Psoas muscle (tissue), 7 donors: ENCODE measurements at regions not wholly inside any gene's neighbourhood (a gene's known extent, or its start where the extent isn't known, plus 50 kb on each side); places are given as distances from the start of the nearest gene placed in this dataset.

Experiments
- ATAC-seq, 4 donors: fragments of 200-7000 bp; cut with Tn5 transposase; one replicate each; pipeline ENCODE4 v1.9.1; 2020; ENCODE audit warnings: moderate library complexity in 3 of 4, mild to moderate bottlenecking in 2 of 4
- DNase-seq, 2 donors: peaks; one replicate each; pipeline ENCODE4 v3.0.0-alpha.2; 2020
- H3K27ac ChIP-seq: fragments of 200-600 bp; one replicate; pipeline ENCODE4 v1.8.0; 2022
- H3K27me3 ChIP-seq, 3 donors: fragments of 200-600 bp in 1 of 3; one replicate each; pipeline versions ENCODE4 v1.6.1 to v1.8.0; 2013 to 2022; ENCODE audit warnings: low read length in 2 of 3, mild to moderate bottlenecking in 2 of 3, moderate library complexity in 1 of 3; ENCODE audit not compliant: insufficient read depth in 3 of 3
- H3K36me3 ChIP-seq, 2 donors: fragments of 200-600 bp in 1 of 2; one replicate each; pipeline versions ENCODE4 v1.6.1 to v1.8.0; 2013 to 2022; ENCODE audit warnings: low read depth in 1 of 2, mild to moderate bottlenecking in 1 of 2, moderate library complexity in 1 of 2; ENCODE audit not compliant: insufficient read depth in 1 of 2
- H3K4me1 ChIP-seq: fragments of 200-600 bp; one replicate; pipeline ENCODE4 v1.8.0; 2022
- H3K4me3 ChIP-seq: fragments of 200-600 bp; one replicate; pipeline ENCODE4 v1.8.0; 2022; ENCODE audit warnings: mild to moderate bottlenecking
- H3K9me3 ChIP-seq: fragments of 200-600 bp; one replicate; pipeline ENCODE4 v1.8.0; 2022
- WGBS, 3 donors: extraction: QIAGEN DNeasy Blood & Tissue Kit; methylation state at CpG; one replicate each; pipeline versions ENCODE4 v1.1.6 to v1.1.7; 2013; 5-methylcytosine and 5-hydroxymethylcytosine counted together
- intact Hi-C, 2 donors: fragments of 100-400 bp; cut with DNase I; formaldehyde crosslinking; loops; one replicate each; pipeline versions ENCODE4 v1.11.0 to v1.14.2; 2022
- TF ChIP-seq, protein P1 (sequence below): fragments of 200-600 bp; IDR thresholded peaks from one replicate; pipeline ENCODE4 v1.8.0; 2022; ENCODE audit warnings: antibody characterized with exemption
- donor health status: healthy with polysubstance abuse.
- donor health status: DM: no; HTN: no; CAD: no; lungs with moderate emphysema.
- donor health status: Bipolar disorder and iron deficiency.
- donor health status: healthy.
- donor health status: DM: yes; HTN: yes; CAD: no.
- donor health status: DM: no; HTN: no; CAD: no.
- donor health status: DM: yes; HTN: yes; CAD: no.

DNA sequence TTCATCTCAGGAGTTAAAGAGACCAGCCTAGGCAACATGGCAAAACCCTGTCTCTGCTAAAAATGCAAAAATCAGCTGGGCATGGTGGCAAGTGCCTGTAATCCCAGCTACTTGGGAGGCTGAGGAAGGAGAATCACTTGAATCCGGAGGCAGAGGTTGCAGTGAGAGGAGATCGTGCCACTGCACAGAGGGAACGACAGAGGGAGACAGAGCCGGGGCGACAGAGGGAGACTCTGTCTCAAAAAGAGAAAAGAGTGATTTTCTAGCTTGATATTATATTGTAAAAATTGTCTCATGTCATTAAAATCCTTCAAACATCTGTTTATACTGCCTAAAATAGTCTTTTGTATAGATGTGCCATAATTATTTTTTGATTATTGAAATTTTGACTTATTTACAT is 225.4 kb upstream of the AGA start:
- no peak for ATAC-seq
- H3K4me3 ChIP-seq, result no peak overlapping the region
- no peaks in the 10 kb centered on the region for H3K4me1 ChIP-seq
- no peaks in the 10 kb centered on the region for H3K36me3 ChIP-seq
- no peaks in the 10 kb centered on the region for H3K9me3 ChIP-seq
- 67 to 84% (median 69%) methylated on average over 5 of the region's 5 CpGs for WGBS, 3 donors
- no peak overlapping the region for H3K27ac ChIP-seq
- no peaks in the 10 kb centered on the region for H3K27me3 ChIP-seq
- no peak for DNase-seq
- intact Hi-C loops, result no loop called here
- TF ChIP-seq, protein P1, sequence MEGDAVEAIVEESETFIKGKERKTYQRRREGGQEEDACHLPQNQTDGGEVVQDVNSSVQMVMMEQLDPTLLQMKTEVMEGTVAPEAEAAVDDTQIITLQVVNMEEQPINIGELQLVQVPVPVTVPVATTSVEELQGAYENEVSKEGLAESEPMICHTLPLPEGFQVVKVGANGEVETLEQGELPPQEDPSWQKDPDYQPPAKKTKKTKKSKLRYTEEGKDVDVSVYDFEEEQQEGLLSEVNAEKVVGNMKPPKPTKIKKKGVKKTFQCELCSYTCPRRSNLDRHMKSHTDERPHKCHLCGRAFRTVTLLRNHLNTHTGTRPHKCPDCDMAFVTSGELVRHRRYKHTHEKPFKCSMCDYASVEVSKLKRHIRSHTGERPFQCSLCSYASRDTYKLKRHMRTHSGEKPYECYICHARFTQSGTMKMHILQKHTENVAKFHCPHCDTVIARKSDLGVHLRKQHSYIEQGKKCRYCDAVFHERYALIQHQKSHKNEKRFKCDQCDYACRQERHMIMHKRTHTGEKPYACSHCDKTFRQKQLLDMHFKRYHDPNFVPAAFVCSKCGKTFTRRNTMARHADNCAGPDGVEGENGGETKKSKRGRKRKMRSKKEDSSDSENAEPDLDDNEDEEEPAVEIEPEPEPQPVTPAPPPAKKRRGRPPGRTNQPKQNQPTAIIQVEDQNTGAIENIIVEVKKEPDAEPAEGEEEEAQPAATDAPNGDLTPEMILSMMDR, result no peak

DNA sequence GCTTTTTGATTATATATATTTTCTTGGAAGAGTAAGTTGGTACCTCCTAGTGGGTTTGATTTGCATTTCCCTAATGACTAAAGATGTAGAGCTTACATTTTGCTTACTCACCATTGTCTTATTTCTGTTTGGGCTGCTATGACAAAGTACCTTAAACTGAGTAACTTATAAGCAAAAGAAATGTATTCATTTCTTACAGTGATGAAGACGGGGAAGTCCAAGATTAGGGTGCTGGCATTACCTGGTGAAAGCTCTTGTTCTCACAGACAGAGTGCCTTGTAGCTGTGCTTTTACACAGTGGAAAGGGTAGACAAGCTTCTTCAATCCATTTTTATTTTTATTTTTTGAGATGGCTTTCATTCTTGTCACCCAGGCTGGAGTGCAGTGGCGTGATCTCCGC is 229.2 kb upstream of the AGA start:
- Histone ChIP-seq H3K4me1 (no peaks in the 10 kb centered on the region), H3K36me3 (no peaks in the 10 kb centered on the region), H3K4me3 (no peak overlapping the region), H3K9me3 (no peaks in the 10 kb centered on the region), H3K27ac (no peak overlapping the region), H3K27me3 (no peaks in the 10 kb centered on the region)
- WGBS, 3 donors, result 94 to 99% (median 95%) methylated on average over 3 of the region's 3 CpGs
- intact Hi-C loops, result no loop called here
- no peak for ATAC-seq
- TF ChIP-seq, protein P1, result no peak
- DNase-seq, result no peak

DNA sequence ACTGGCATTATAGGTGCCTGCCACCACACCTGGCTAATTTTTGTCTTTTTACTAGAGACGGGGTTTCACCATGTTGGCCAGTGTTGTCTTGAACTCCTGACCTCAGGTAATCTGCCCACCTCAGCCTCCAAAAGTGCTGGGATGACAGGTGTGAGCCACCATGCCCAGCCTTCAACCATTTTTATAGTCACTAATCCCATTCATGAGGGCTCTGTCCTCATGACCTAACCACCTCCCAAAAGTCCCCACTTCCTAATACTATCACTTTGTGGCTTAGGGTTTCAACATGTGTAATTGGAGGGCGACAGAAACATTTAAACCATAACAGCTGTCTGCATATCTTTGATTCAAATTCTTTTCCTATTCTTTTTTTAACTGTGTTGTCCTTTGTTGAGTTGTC is 229.6 kb upstream of the AGA start:
- no peaks in the 10 kb centered on the region for H3K4me1 ChIP-seq
- H3K27me3 ChIP-seq, result no peaks in the 10 kb centered on the region
- TF ChIP-seq, protein P1, result no peak
- H3K4me3 ChIP-seq, result no peak overlapping the region
- WGBS, 3 donors, result 51 to 65% (median 62%) methylated on average over 2 of the region's 2 CpGs
- DNase-seq (no peak), ATAC-seq (no peak)
- no peak overlapping the region for H3K27ac ChIP-seq
- intact Hi-C loops, result no loop called here
- H3K36me3 ChIP-seq, result no peaks in the 10 kb centered on the region
- no peaks in the 10 kb centered on the region for H3K9me3 ChIP-seq

DNA sequence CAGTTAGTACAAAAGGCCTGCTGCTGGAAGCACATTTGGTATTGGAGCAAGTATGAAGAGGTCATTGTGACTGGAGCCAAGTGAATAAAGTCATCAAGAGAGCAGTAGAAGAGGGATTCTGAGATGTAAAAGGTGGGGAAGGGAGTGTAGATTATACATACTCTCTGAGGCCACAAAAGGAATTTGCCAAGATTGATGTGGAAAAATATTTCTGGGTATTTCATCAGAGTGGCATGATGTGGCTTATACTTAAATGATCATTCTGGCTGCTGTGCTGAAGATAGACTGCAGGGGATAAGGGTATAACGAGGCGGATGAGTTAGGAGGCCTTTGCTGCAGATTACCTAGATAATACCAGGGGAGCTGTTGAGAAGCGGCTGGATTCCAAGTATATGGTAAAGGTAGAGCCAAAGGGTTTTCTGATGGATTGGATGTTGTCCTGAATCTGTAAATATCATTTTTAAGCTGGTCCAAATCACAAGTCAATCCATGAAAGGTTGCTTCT is 231.8 kb upstream of the AGA start:
- WGBS, 3 donors, result 79 to 88% (median 85%) methylated on average over 3 of the region's 3 CpGs
- ATAC-seq (no peak), DNase-seq (no peak)
- H3K4me3 ChIP-seq, result no peak overlapping the region
- TF ChIP-seq, protein P1, result no peak
- H3K36me3 ChIP-seq, result no peaks in the 10 kb centered on the region
- H3K4me1 ChIP-seq, result no peaks in the 10 kb centered on the region
- intact Hi-C loops, result no loop called here
- H3K27ac ChIP-seq, result no peak overlapping the region
- H3K9me3 ChIP-seq, result no peaks in the 10 kb centered on the region
- no peaks in the 10 kb centered on the region for H3K27me3 ChIP-seq

DNA sequence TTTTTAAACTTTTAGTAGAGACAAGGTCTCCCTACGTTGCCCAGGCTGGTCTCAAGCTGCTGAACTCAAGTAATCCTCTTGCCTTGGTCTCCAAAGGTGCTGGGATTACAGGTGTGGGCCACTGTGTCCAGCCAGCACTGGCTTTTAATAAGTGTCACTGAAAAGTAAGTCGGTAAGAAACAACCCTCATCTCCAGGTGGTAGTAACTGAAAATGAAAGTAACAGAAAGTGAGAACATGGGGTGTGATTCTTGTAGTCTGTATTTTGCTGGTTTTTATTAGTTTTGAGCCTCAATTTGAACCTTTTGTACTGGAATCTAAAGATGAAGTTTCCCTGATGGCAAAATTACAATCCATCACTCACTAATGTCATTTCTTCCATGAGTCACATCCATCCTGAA is 238.1 kb upstream of the AGA start:
- DNase-seq (no peak), ATAC-seq (no peak)
- no peaks in the 10 kb centered on the region for H3K36me3 ChIP-seq
- H3K27me3 ChIP-seq, result no peaks in the 10 kb centered on the region
- no peak overlapping the region for H3K4me3 ChIP-seq
- H3K9me3 ChIP-seq, result no peaks in the 10 kb centered on the region
- intact Hi-C loops, result no loop called here
- 56 to 67% (median 59%) methylated on average over 2 of the region's 2 CpGs for WGBS, 3 donors
- no peaks in the 10 kb centered on the region for H3K4me1 ChIP-seq
- no peak overlapping the region for H3K27ac ChIP-seq
- TF ChIP-seq, protein P1, result no peak
